AG04449 (cell line): ENCODE measurements at regions not wholly inside any gene's neighbourhood (a gene's known extent, or its start where the extent isn't known, plus 50 kb on each side); places are given as distances from the start of the nearest gene placed in this dataset.

Experiments used
- CTCF ChIA-PET: fragments of 350-600 bp; formaldehyde crosslinking; extraction: SDS; loops from one replicate; lab custom pipeline; 2021; ENCODE audit warnings: antibody characterized with exemption; lab: Yijun Ruan, JAX
- POLR2A ChIA-PET: fragments of 400-600, 350-600 bp; formaldehyde crosslinking; extraction: SDS; loops from one replicate; lab custom pipeline; 2020; ENCODE audit warnings: antibody characterized with exemption, inconsistent platforms; lab: Yijun Ruan, JAX
- DNase-seq: peaks from one replicate; pipeline ENCODE4 v3.0.0-alpha.2; 2010; ENCODE audit warnings: low read depth, low spot score
- H3K4me3 ChIP-seq: 2 replicates; pipeline ENCODE4 v1.5.1; 2011; ENCODE audit warnings: low read depth, mild to moderate bottlenecking, control low read depth, low read length
- CTCF ChIP-seq: IDR thresholded peaks from one replicate; pipeline ENCODE4 v1.5.1; 2011; ENCODE audit warnings: mild to moderate bottlenecking, moderate library complexity, low read length, control low read depth, inconsistent platforms; ENCODE audit not compliant: insufficient read depth; ENCODE audit errors: missing control alignments

GRCh38 chr11:110973401-110973980 lies 261.3 kb upstream of the ARHGAP20 start:
- no peak overlapping the region for H3K4me3 ChIP-seq
- no peak for TF ChIP-seq CTCF
- POLR2A ChIA-PET, result no interaction called here
- DNase-seq, result no peak
- CTCF ChIA-PET, result no interaction called here

- no peak for TF ChIP-seq CTCF
- ChIA-PET POLR2A (no interaction called here), CTCF (no interaction called here)
- no peak overlapping the region for H3K4me3 ChIP-seq
- no peak for DNase-seq
These were observed 260.4 kb upstream of the ARHGAP20 start for GRCh38 chr11:110972640-110973039.

GRCh38 chr11:110972106-110972505 lies 259.9 kb upstream of the ARHGAP20 start:
- CTCF ChIA-PET, result no interaction called here
- POLR2A ChIA-PET, result no interaction called here

GRCh38 chr11:110971140-110971539 lies 258.9 kb upstream of the ARHGAP20 start:
- H3K4me3 ChIP-seq, result no peak overlapping the region
- TF ChIP-seq CTCF, result no peak
- ChIA-PET CTCF (no interaction called here), POLR2A (no interaction called here)
- DNase-seq, result no peak

More at GRCh38 chr11:110972106-110972505, 259.9 kb upstream of the ARHGAP20 start:
- TF ChIP-seq CTCF, result no peak
- no peak overlapping the region for H3K4me3 ChIP-seq
- DNase-seq, result no peak

- ChIA-PET POLR2A (no interaction called here), CTCF (no interaction called here)
- DNase-seq, result no peak
- H3K4me3 ChIP-seq, result no peak overlapping the region
- TF ChIP-seq CTCF, result no peak
These were observed 256.3 kb upstream of the ARHGAP20 start for GRCh38 chr11:110968348-110969062.

GRCh38 chr11:110966131-110966530 lies 253.9 kb upstream of the ARHGAP20 start:
- no peak for DNase-seq
- H3K4me3 ChIP-seq, result no peak overlapping the region
- ChIA-PET CTCF (no interaction called here), POLR2A (no interaction called here)
- no peak for TF ChIP-seq CTCF
